ENCODE measurements at regions not wholly inside any gene's neighbourhood (a gene's known extent, or its start where the extent isn't known, plus 50 kb on each side); places are given as distances from the start of the nearest gene placed in this dataset.
A peak's percentile ranks its signal among the peaks of the same experiment; 100 is the strongest.

- TF ChIP-seq, protein P1, sequence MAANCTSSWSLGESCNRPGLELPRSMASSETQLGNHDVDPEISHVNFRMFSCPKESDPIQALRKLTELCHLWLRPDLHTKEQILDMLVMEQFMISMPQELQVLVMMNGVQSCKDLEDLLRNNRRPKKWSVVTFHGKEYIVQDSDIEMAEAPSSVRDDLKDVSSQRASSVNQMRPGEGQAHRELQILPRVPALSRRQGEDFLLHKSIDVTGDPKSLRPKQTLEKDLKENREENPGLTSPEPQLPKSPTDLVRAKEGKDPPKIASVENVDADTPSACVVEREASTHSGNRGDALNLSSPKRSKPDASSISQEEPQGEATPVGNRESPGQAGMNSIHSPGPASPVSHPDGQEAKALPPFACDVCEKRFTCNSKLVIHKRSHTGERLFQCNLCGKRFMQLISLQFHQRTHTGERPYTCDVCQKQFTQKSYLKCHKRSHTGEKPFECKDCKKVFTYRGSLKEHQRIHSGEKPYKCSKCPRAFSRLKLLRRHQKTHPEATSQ (CRISPR knock-in tag; IDR thresholded peaks at IDR 0.05; ENCODE audit: borderline replicate concordance), result no peak
- TF ChIP-seq RXRA (CRISPR knock-in tag; IDR thresholded peaks at IDR 0.05), result no peak
- no peak for TF ChIP-seq ARID2 (CRISPR knock-in tag; IDR thresholded peaks at IDR 0.05; ENCODE audit: borderline replicate concordance)
- no peak for TF ChIP-seq ZNF616 (CRISPR knock-in tag; IDR thresholded peaks at IDR 0.05; ENCODE audit: low read depth)
- TF ChIP-seq PAX8 (CRISPR knock-in tag; IDR thresholded peaks at IDR 0.05; ENCODE audit: borderline replicate concordance), result no peak
- TF ChIP-seq GRHL1 (CRISPR knock-in tag; conservative IDR thresholded peaks at IDR 0.05), result no peak
- TF ChIP-seq SMAD9 (CRISPR knock-in tag; IDR thresholded peaks at IDR 0.05), result no peak
- TF ChIP-seq PRDM15 (CRISPR knock-in tag; IDR thresholded peaks at IDR 0.05), result no peak
- no peak for TF ChIP-seq THYN1 (CRISPR knock-in tag; IDR thresholded peaks at IDR 0.05; ENCODE audit: borderline replicate concordance, low read depth)
- peak; percentile 46; the same call in 1 of the 2 replicates for TF ChIP-seq RAD51 (IDR thresholded peaks at IDR 0.05; ENCODE audit: borderline replicate concordance)
- TF ChIP-seq BATF2 (CRISPR knock-in tag; IDR thresholded peaks at IDR 0.05), result no peak
- no peak for TF ChIP-seq ZNF569 (CRISPR knock-in tag; IDR thresholded peaks at IDR 0.05; ENCODE audit: borderline replicate concordance)
- no peak for TF ChIP-seq ZNF607 (CRISPR knock-in tag; IDR thresholded peaks at IDR 0.05; ENCODE audit: borderline replicate concordance)
- TF ChIP-seq TP53 (CRISPR knock-in tag; conservative IDR thresholded peaks at IDR 0.05), result peak; percentile 96
- no peak for TF ChIP-seq ZNF264 (CRISPR knock-in tag; IDR thresholded peaks at IDR 0.05)
Observed at GRCh38 chr20:10733122-10733521, 59.3 kb upstream of the JAG1 start (continued).
